H9 (cell line): ENCODE measurements at regions not wholly inside any gene's neighbourhood (a gene's known extent, or its start where the extent isn't known, plus 50 kb on each side); places are given as distances from the start of the nearest gene placed in this dataset.

Experiments
- DNase-seq: peaks from one replicate; pipeline ENCODE4 v3.0.0-alpha.2; 2017
- H2AFZ ChIP-seq: one replicate; pipeline ENCODE4 v1.6.1; 2013; ENCODE audit warnings: mild to moderate bottlenecking, low read length, control low read depth, moderate library complexity
- H2AK5ac ChIP-seq: 2 replicates; pipeline ENCODE4 v1.6.1; 2013; ENCODE audit warnings: low read length, control low read depth, mixed read lengths; ENCODE audit not compliant: insufficient read length
- H2BK120ac ChIP-seq: one replicate; pipeline ENCODE4 v1.6.1; 2013; ENCODE audit warnings: low read depth, mild to moderate bottlenecking, low read length, control low read depth, inconsistent platforms; ENCODE audit not compliant: poor library complexity, severe bottlenecking
- H2BK12ac ChIP-seq: 2 replicates; pipeline ENCODE4 v1.6.1; 2013; ENCODE audit warnings: low read length, control low read depth, mixed read lengths, low read depth; ENCODE audit not compliant: insufficient read length
- H2BK15ac ChIP-seq: 2 replicates; pipeline ENCODE4 v1.6.1; 2013; ENCODE audit warnings: low read depth, low read length, control low read depth
- H2BK20ac ChIP-seq: one replicate; pipeline ENCODE4 v1.6.1; 2013; ENCODE audit warnings: low read depth, mild to moderate bottlenecking, low read length, control low read depth, inconsistent platforms; ENCODE audit not compliant: poor library complexity, severe bottlenecking
- H2BK5ac ChIP-seq: 2 replicates; pipeline ENCODE4 v1.6.1; 2013; ENCODE audit warnings: low read length, control low read depth, mixed read lengths; ENCODE audit not compliant: insufficient read length
- H3K14ac ChIP-seq: 2 replicates; pipeline ENCODE4 v1.6.1; 2013; ENCODE audit warnings: low read length, control low read depth; ENCODE audit not compliant: insufficient read depth
- H3K18ac ChIP-seq: 2 replicates; pipeline ENCODE4 v1.6.1; 2013; ENCODE audit warnings: low read depth, mild to moderate bottlenecking, mixed read lengths, low read length, control low read depth; ENCODE audit not compliant: insufficient read length
- H3K23ac ChIP-seq: 2 replicates; pipeline ENCODE4 v1.6.1; 2013; ENCODE audit warnings: low read length, control low read depth, mixed read lengths, low read depth; ENCODE audit not compliant: insufficient read length
- H3K23me2 ChIP-seq: 2 replicates; pipeline ENCODE4 v1.6.1; 2013; ENCODE audit warnings: low read depth, mild to moderate bottlenecking, mixed read lengths, low read length, control low read depth; ENCODE audit not compliant: insufficient read length, poor library complexity, severe bottlenecking
- H3K27ac ChIP-seq: 2 replicates; pipeline ENCODE4 v1.5.1; 2013; ENCODE audit warnings: low read length, control low read depth, mixed read lengths, low read depth; ENCODE audit not compliant: insufficient read length
- H3K27me3 ChIP-seq: 2 replicates; pipeline ENCODE4 v1.6.1; 2013; ENCODE audit warnings: low read length, control low read depth, inconsistent platforms; ENCODE audit not compliant: insufficient read depth
- H3K4ac ChIP-seq: 2 replicates; pipeline ENCODE4 v1.6.1; 2013; ENCODE audit warnings: low read depth, mild to moderate bottlenecking, control low read depth, inconsistent platforms, low read length, moderate library complexity
- H3K4me1 ChIP-seq: 2 replicates; pipeline ENCODE4 v1.6.1; 2013; ENCODE audit warnings: low read length, control low read depth, inconsistent platforms; ENCODE audit not compliant: insufficient read depth
- H3K4me2 ChIP-seq: 2 replicates; pipeline ENCODE4 v1.6.1; 2013; ENCODE audit warnings: low read length, control low read depth, mixed read lengths; ENCODE audit not compliant: insufficient read length, insufficient read depth
- H3K56ac ChIP-seq: 2 replicates; pipeline ENCODE4 v1.6.1; 2013; ENCODE audit warnings: low read depth, mild to moderate bottlenecking, mixed read lengths, low read length, control low read depth; ENCODE audit not compliant: insufficient read length
- H3K79me1 ChIP-seq: 2 replicates; pipeline ENCODE4 v1.6.1; 2013; ENCODE audit warnings: low read depth, mild to moderate bottlenecking, moderate library complexity, low read length, control low read depth, inconsistent platforms; ENCODE audit not compliant: insufficient read depth, poor library complexity, severe bottlenecking
- H3K79me2 ChIP-seq: 2 replicates; pipeline ENCODE4 v1.6.1; 2013; ENCODE audit warnings: low read length, control low read depth, inconsistent platforms; ENCODE audit not compliant: insufficient read depth
- H3K9ac ChIP-seq: 2 replicates; pipeline ENCODE4 v1.6.1; 2013; ENCODE audit warnings: low read length, control low read depth, mixed read lengths; ENCODE audit not compliant: insufficient read length; ENCODE audit errors: extremely low read depth
- H3K9me3 ChIP-seq: one replicate; pipeline ENCODE4 v1.6.1; 2013; ENCODE audit warnings: low read depth, low read length, inconsistent platforms; ENCODE audit not compliant: control insufficient read depth
- H3T11ph ChIP-seq: one replicate; pipeline ENCODE4 v1.6.1; 2013; ENCODE audit warnings: mild to moderate bottlenecking, low read length, control low read depth, inconsistent platforms
- H4K20me1 ChIP-seq: one replicate; pipeline ENCODE4 v1.6.1; 2013; ENCODE audit not compliant: control insufficient read depth, insufficient read length, insufficient read depth
- H4K5ac ChIP-seq: 2 replicates; pipeline ENCODE4 v1.6.1; 2013; ENCODE audit warnings: low read depth, mild to moderate bottlenecking, mixed read lengths, low read length, control low read depth; ENCODE audit not compliant: insufficient read length
- H4K8ac ChIP-seq: replicated peaks from 2 replicates; pipeline ENCODE4 v1.6.1; 2013; ENCODE audit warnings: low read length, control low read depth, mixed read lengths, low read depth; ENCODE audit not compliant: insufficient read length
- H4K91ac ChIP-seq: 2 replicates; pipeline ENCODE4 v1.6.1; 2013; ENCODE audit warnings: low read depth, mild to moderate bottlenecking, moderate library complexity, mixed read lengths, low read length, control low read depth; ENCODE audit not compliant: insufficient read length
- H3K27ac Mint-ChIP-seq, 3 experiments: 2 replicates in 2 of 3; 3 replicates in 1 of 3; pipeline ENCODE4 v1.8.0; 2020 to 2021; ENCODE audit warnings: mixed read lengths in 3 of 3, mild to moderate bottlenecking in 1 of 3, moderate library complexity in 1 of 3
- H3K27me3 Mint-ChIP-seq: 2 replicates; pipeline ENCODE4 v1.8.0; 2021; ENCODE audit warnings: low read depth, mild to moderate bottlenecking, moderate library complexity, mixed read lengths
- H3K36me3 Mint-ChIP-seq, 3 experiments: 2 replicates in 2 of 3; 3 replicates in 1 of 3; pipeline ENCODE4 v1.8.0; 2020 to 2021; ENCODE audit warnings: low read depth in 3 of 3, mixed read lengths in 3 of 3; ENCODE audit not compliant: insufficient read depth in 1 of 3
- H3K4me1 Mint-ChIP-seq, 2 experiments: 2 replicates each; pipeline ENCODE4 v1.8.0; 2020; ENCODE audit warnings: mixed read lengths in 2 of 2
- H3K4me3 Mint-ChIP-seq, 2 experiments: 2 replicates in 1 of 2; 3 replicates in 1 of 2; pipeline ENCODE4 v1.8.0; 2020 to 2021; ENCODE audit warnings: mild to moderate bottlenecking in 2 of 2, mixed read lengths in 2 of 2, moderate library complexity in 1 of 2
- H3K9me3 Mint-ChIP-seq, 2 experiments: 2 replicates in 1 of 2; 3 replicates in 1 of 2; pipeline ENCODE4 v1.8.0; 2020; ENCODE audit warnings: mild to moderate bottlenecking in 2 of 2, mixed read lengths in 2 of 2, moderate library complexity in 1 of 2
- TF ChIP-seq, protein P1 (sequence below): fragments of 200-600 bp; sonication (generic); conservative IDR thresholded peaks from 3 replicates; pipeline ENCODE4 v1.8.0; 2021; ENCODE audit warnings: antibody characterized with exemption, mild to moderate bottlenecking

DNA sequence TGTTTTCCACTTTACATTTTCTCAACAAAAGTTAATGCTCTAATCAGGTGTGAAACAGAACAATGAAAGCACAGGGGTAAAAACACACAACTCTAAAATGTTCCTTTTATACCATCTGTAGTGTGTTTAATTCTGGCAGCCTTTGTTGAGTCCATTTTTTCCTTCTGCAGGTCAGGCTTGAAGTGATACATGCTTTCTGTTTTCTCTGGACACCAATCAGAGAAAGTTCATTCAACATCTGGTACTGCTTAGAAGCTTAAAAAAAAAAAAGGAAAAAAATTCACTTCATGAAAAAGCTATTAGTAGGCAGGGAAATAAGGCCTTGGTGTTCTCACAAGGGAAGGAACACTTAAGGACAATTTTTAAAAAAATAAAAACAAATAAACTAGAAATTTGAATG is 231.3 kb upstream of the RHOBTB1 start:
- H4K91ac ChIP-seq: no peak overlapping the region
- no peaks in the 10 kb centered on the region for H3K79me1 ChIP-seq
- no peak overlapping the region for H2BK15ac ChIP-seq
- no peaks in the 10 kb centered on the region; the same call in 1 of the 2 replicates for H3K27me3 Mint-ChIP-seq
- H4K20me1 ChIP-seq: no peaks in the 10 kb centered on the region
- no peak overlapping the region for H3K4ac ChIP-seq
- H3K23ac ChIP-seq: no peak overlapping the region
- H3K56ac ChIP-seq: no peak overlapping the region
- no peak for DNase-seq
- no peaks in the 10 kb centered on the region for H3K79me2 ChIP-seq
- no peak overlapping the region for H3K27ac Mint-ChIP-seq
- H3K14ac ChIP-seq: no peak overlapping the region
- H3K4me1 Mint-ChIP-seq: 0 out of 4 replicates have a peak, but pooled peaks cover 0 to 5% of the 10 kb centered on the region in 2 experiments
- H2AK5ac ChIP-seq: no peak overlapping the region
- H3K4me2 ChIP-seq: no peak overlapping the region
- H3K27ac ChIP-seq: no peak overlapping the region
- no peaks in the 10 kb centered on the region for H3K23me2 ChIP-seq
- H3K9me3 ChIP-seq: no peaks in the 10 kb centered on the region
- no peak overlapping the region for H2AFZ ChIP-seq
- H4K5ac ChIP-seq: no peak overlapping the region
- TF ChIP-seq, protein P1, sequence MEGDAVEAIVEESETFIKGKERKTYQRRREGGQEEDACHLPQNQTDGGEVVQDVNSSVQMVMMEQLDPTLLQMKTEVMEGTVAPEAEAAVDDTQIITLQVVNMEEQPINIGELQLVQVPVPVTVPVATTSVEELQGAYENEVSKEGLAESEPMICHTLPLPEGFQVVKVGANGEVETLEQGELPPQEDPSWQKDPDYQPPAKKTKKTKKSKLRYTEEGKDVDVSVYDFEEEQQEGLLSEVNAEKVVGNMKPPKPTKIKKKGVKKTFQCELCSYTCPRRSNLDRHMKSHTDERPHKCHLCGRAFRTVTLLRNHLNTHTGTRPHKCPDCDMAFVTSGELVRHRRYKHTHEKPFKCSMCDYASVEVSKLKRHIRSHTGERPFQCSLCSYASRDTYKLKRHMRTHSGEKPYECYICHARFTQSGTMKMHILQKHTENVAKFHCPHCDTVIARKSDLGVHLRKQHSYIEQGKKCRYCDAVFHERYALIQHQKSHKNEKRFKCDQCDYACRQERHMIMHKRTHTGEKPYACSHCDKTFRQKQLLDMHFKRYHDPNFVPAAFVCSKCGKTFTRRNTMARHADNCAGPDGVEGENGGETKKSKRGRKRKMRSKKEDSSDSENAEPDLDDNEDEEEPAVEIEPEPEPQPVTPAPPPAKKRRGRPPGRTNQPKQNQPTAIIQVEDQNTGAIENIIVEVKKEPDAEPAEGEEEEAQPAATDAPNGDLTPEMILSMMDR: no peak
- no peak overlapping the region for H2BK20ac ChIP-seq
- H3K9me3 Mint-ChIP-seq: no peaks in the 10 kb centered on the region
- no peaks in the 10 kb centered on the region for H3K4me1 ChIP-seq
- no peak overlapping the region for H3K4me3 Mint-ChIP-seq
- no peaks in the 10 kb centered on the region for H3K27me3 ChIP-seq
- no peak overlapping the region for H3K18ac ChIP-seq
- no peaks in the 10 kb centered on the region for H3K36me3 Mint-ChIP-seq
- H2BK5ac ChIP-seq: no peak overlapping the region
- no peak overlapping the region for H2BK120ac ChIP-seq
- H3T11ph ChIP-seq: no peak overlapping the region
- no peak overlapping the region for H4K8ac ChIP-seq
- H2BK12ac ChIP-seq: no peak overlapping the region
- no peak overlapping the region for H3K9ac ChIP-seq
